ENCODE measurements at regions not wholly inside any gene's neighbourhood (a gene's known extent, or its start where the extent isn't known, plus 50 kb on each side); places are given as distances from the start of the nearest gene placed in this dataset.

- TF ChIP-seq CTCF (IDR thresholded peaks at IDR 0.05; ENCODE audit: poor library complexity) (no peak), EZH2phosphoT487 (IDR thresholded peaks at IDR 0.05; ENCODE audit: low read depth, severe bottlenecking, unreplicated experiment) (no peak), EZH2 (IDR thresholded peaks at IDR 0.05; ENCODE audit: borderline replicate concordance) (no peak)
These were observed 548.6 kb downstream of the TLL1 start for GRCh38 chr4:166421556-166422156.
